Mesenchymal stem cell (in vitro differentiated cells and primary cell): ENCODE measurements at regions not wholly inside any gene's neighbourhood (a gene's known extent, or its start where the extent isn't known, plus 50 kb on each side); places are given as distances from the start of the nearest gene placed in this dataset.

Experiments
- DNase-seq: peaks from one replicate; pipeline ENCODE4 v3.0.0-alpha.2; 2013
- H2AFZ ChIP-seq: one replicate; pipeline ENCODE4 v1.6.1; 2013; ENCODE audit warnings: low read depth, mild to moderate bottlenecking, control low read depth, inconsistent platforms, low read length, moderate library complexity
- H2AK5ac ChIP-seq: 2 replicates; pipeline ENCODE4 v1.6.1; 2013; ENCODE audit warnings: low read length, moderate library complexity, mild to moderate bottlenecking, inconsistent platforms; ENCODE audit not compliant: severe bottlenecking
- H2BK120ac ChIP-seq: one replicate; pipeline ENCODE4 v1.6.1; 2013; ENCODE audit warnings: low read depth, mild to moderate bottlenecking, inconsistent platforms, low read length, moderate library complexity
- H2BK12ac ChIP-seq, 2 experiments: one replicate each; pipeline ENCODE4 v1.6.1; 2013; ENCODE audit warnings: inconsistent platforms in 2 of 2, low read length in 2 of 2, mild to moderate bottlenecking in 2 of 2, moderate library complexity in 2 of 2, control low read depth in 1 of 2
- H2BK15ac ChIP-seq: one replicate; pipeline ENCODE4 v1.6.1; 2013; ENCODE audit warnings: mild to moderate bottlenecking, low read depth, inconsistent platforms; ENCODE audit not compliant: poor library complexity, severe bottlenecking
- H2BK5ac ChIP-seq: 2 replicates; pipeline ENCODE4 v1.6.1; 2013; ENCODE audit warnings: low read depth, mild to moderate bottlenecking, low read length, control low read depth, inconsistent platforms; ENCODE audit not compliant: poor library complexity, severe bottlenecking
- H3K14ac ChIP-seq, 2 experiments: one replicate each; pipeline ENCODE4 v1.6.1; 2013; ENCODE audit warnings: inconsistent platforms in 2 of 2, low read length in 2 of 2, control low read depth in 1 of 2, mild to moderate bottlenecking in 1 of 2, moderate library complexity in 1 of 2
- H3K18ac ChIP-seq, 2 experiments: one replicate each; pipeline ENCODE4 v1.6.1; 2013; ENCODE audit warnings: inconsistent platforms in 2 of 2, low read length in 2 of 2, control low read depth in 1 of 2, low read depth in 1 of 2, mild to moderate bottlenecking in 1 of 2
- H3K23ac ChIP-seq, 2 experiments: one replicate each; pipeline ENCODE4 v1.6.1; 2013; ENCODE audit warnings: inconsistent platforms in 2 of 2, low read length in 2 of 2, mild to moderate bottlenecking in 2 of 2, moderate library complexity in 2 of 2, control low read depth in 1 of 2
- H3K27ac ChIP-seq: 2 replicates; pipeline ENCODE4 v1.5.1; 2013; ENCODE audit warnings: mild to moderate bottlenecking, moderate library complexity, low read length, control low read depth, inconsistent platforms; ENCODE audit not compliant: poor library complexity, severe bottlenecking
- H3K27me3 ChIP-seq, 2 experiments: 2 replicates each; pipeline versions ENCODE4 v1.6.1 to v1.7.0; 2013; ENCODE audit warnings: low read length in 2 of 2, mild to moderate bottlenecking in 2 of 2, moderate library complexity in 2 of 2, control low read depth in 1 of 2, inconsistent platforms in 1 of 2; ENCODE audit not compliant: control insufficient read depth in 1 of 2, insufficient read depth in 1 of 2
- H3K36me3 ChIP-seq, 2 experiments: 2 replicates each; pipeline versions ENCODE4 v1.6.1 to v1.7.0; 2013; ENCODE audit warnings: low read length in 2 of 2, control low read depth in 1 of 2, inconsistent platforms in 1 of 2, low read depth in 1 of 2, mild to moderate bottlenecking in 1 of 2; ENCODE audit not compliant: insufficient read depth in 2 of 2, control insufficient read depth in 1 of 2
- H3K4ac ChIP-seq, 2 experiments: one replicate each; pipeline ENCODE4 v1.6.1; 2013; ENCODE audit warnings: inconsistent platforms in 2 of 2, low read length in 2 of 2, mild to moderate bottlenecking in 2 of 2, moderate library complexity in 2 of 2, control low read depth in 1 of 2, low read depth in 1 of 2
- H3K4me1 ChIP-seq: 2 replicates; pipeline ENCODE4 v1.6.1; 2013; ENCODE audit warnings: low read depth, low read length, control low read depth; ENCODE audit not compliant: control insufficient read depth, insufficient read depth
- H3K4me2 ChIP-seq: 2 replicates; pipeline ENCODE4 v1.6.1; 2013; ENCODE audit warnings: low read length, mild to moderate bottlenecking, inconsistent platforms; ENCODE audit not compliant: poor library complexity, severe bottlenecking
- H3K4me3 ChIP-seq, 2 experiments: 2 replicates each; pipeline versions ENCODE4 v1.5.1 to v1.7.0; 2013; ENCODE audit warnings: low read length in 2 of 2, mild to moderate bottlenecking in 2 of 2, control low read depth in 1 of 2, low read depth in 1 of 2; ENCODE audit not compliant: insufficient read depth in 1 of 2
- H3K79me1 ChIP-seq: replicated peaks from 2 replicates; pipeline ENCODE4 v1.6.1; 2013; ENCODE audit warnings: mild to moderate bottlenecking, control low read depth, low read length, inconsistent platforms; ENCODE audit not compliant: poor library complexity, severe bottlenecking
- H3K9ac ChIP-seq: 2 replicates; pipeline ENCODE4 v1.7.0; 2013; ENCODE audit warnings: mild to moderate bottlenecking, low read length, moderate library complexity
- H3K9me3 ChIP-seq: 2 replicates; pipeline ENCODE4 v1.7.0; 2013; ENCODE audit warnings: mild to moderate bottlenecking, low read length; ENCODE audit not compliant: control insufficient read depth
- H4K8ac ChIP-seq: one replicate; pipeline ENCODE4 v1.6.1; 2013; ENCODE audit warnings: inconsistent platforms, mild to moderate bottlenecking, low read length, moderate library complexity
- H4K91ac ChIP-seq: one replicate; pipeline ENCODE4 v1.6.1; 2013; ENCODE audit warnings: mild to moderate bottlenecking, low read length, inconsistent platforms
- WGBS: methylation state at CpG from one replicate; pipeline ENCODE4 v1.1.7; 2013; ENCODE audit warnings: mixed read lengths; 5-methylcytosine and 5-hydroxymethylcytosine counted together

DNA sequence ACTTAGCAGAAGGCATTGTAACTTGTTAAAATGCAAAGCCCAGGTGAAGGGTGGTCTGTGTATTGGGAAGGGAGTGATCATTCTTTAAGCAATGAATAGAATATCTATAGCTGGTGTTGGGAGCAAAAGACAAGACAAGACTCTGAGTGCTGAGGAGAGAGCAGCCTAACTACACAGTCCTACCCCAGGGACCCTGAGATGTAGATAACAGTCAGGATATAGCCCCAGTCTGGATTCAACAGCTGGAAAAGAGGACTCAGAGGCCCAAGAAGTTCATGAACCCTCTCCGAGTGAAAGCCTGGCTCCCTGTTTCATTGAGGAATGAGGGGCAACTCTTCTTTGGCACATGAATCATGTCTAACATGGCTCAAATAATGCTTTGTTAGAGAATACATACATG is 310.7 kb upstream of the SLC14A2 start:
- Histone ChIP-seq H2AK5ac (no peak overlapping the region), H3K79me1 (no peaks in the 10 kb centered on the region), H2BK120ac (no peak overlapping the region), H3K23ac (no peak overlapping the region), H3K4me1 (no peaks in the 10 kb centered on the region), H3K18ac (no peak overlapping the region), H3K9ac (no peak overlapping the region), H3K36me3 (no peaks in the 10 kb centered on the region), H3K4me2 (no peak overlapping the region), H2BK5ac (no peak overlapping the region), H2AFZ (no peak overlapping the region), H2BK12ac (no peak overlapping the region), H3K27ac (no peak overlapping the region), H4K91ac (no peak overlapping the region), H2BK15ac (no peak overlapping the region), H4K8ac (no peak overlapping the region), H3K4me3 (no peak overlapping the region), H3K27me3 (peaks cover 4 to 11% of the 10 kb centered on the region in 2 experiments), H3K9me3 (no peaks in the 10 kb centered on the region), H3K4ac (no peak overlapping the region), H3K14ac (no peak overlapping the region)
- no peak for DNase-seq
- 79% methylated on average over 1 of the region's 1 CpG for WGBS

DNA sequence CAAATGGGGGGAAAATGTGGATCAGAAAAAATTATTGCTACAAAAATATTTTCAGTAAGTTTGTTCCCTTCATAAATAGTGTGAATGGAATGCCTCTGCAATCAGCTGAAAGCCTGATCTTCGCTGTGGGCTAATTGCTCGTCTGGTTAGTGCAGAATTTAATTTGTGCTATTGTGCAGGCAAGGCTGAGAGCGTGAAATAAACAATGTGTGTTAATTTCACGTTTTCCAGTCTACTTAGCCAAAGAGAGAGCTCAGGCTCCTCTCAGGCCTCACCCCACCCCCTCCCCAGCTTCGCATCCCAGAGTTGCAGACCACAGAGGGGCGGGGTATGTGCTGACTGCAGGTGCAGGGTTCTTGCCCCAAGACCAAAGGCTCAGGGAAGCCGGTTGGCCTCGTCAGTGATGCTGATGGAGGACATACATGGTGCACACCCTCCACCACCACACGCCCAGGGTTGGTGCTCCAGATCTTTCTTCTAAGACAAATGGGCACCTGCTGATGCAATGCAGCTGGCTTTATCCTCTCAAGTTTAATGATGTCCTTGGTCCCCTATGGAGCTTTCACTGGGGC is 302.6 kb upstream of the SLC14A2 start:
- 81% methylated on average over 9 of the region's 9 CpGs for WGBS
- Histone ChIP-seq H4K91ac (no peak overlapping the region), H4K8ac (no peak overlapping the region), H3K9ac (no peak overlapping the region), H3K14ac (no peak overlapping the region), H2BK12ac (no peak overlapping the region), H2AK5ac (no peak overlapping the region), H3K4me1 (peaks cover 1% of the 10 kb centered on the region), H3K36me3 (no peaks in the 10 kb centered on the region), H2BK15ac (no peak overlapping the region), H3K18ac (no peak overlapping the region), H2BK120ac (no peak overlapping the region), H3K27ac (no peak overlapping the region), H3K4me3 (no peak overlapping the region), H2BK5ac (no peak overlapping the region), H3K4ac (no peak overlapping the region), H3K4me2 (no peak overlapping the region), H3K27me3 (peaks cover 24 to 43% of the 10 kb centered on the region in 2 experiments), H2AFZ (no peak overlapping the region), H3K9me3 (no peaks in the 10 kb centered on the region), H3K23ac (no peak overlapping the region), H3K79me1 (no peaks in the 10 kb centered on the region)
- no peak for DNase-seq

DNA sequence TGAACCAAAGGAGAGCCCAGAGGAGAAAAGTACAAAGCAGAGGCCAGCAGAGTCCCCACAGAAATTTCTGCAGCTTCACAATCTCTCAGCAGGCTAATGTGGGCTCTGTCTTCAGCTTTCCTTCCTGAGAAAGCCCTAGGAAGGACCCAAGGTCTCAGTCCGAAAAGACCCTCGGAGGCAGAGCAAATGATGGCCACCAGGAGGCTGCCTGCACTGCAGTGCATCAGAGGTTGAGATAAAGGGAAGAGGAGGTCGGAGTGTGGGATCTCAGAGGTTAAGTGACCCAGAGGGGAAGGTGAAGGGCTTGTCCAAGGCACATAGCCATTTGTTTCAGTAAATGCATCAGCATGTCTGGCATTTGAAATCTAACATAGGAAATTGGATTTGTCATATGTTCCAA is 299.1 kb upstream of the SLC14A2 start:
- H3K36me3 ChIP-seq, result no peaks in the 10 kb centered on the region
- H3K4ac ChIP-seq, result no peak overlapping the region
- H2BK5ac ChIP-seq, result no peak overlapping the region
- H3K27ac ChIP-seq, result no peak overlapping the region
- no peak for DNase-seq
- H3K79me1 ChIP-seq, result no peaks in the 10 kb centered on the region
- no peak overlapping the region for H3K4me3 ChIP-seq
- no peak overlapping the region for H2BK12ac ChIP-seq
- H3K14ac ChIP-seq, result no peak overlapping the region
- no peak overlapping the region for H2BK120ac ChIP-seq
- H3K27me3 ChIP-seq, result peaks cover 29 to 42% of the 10 kb centered on the region in 2 experiments
- no peak overlapping the region for H4K91ac ChIP-seq
- H2AFZ ChIP-seq, result no peak overlapping the region
- no peak overlapping the region for H3K4me2 ChIP-seq
- H3K9me3 ChIP-seq, result no peaks in the 10 kb centered on the region
- no peak overlapping the region for H2AK5ac ChIP-seq
- no peak overlapping the region for H4K8ac ChIP-seq
- no peak overlapping the region for H3K9ac ChIP-seq
- H3K23ac ChIP-seq, result no peak overlapping the region
- no peak overlapping the region for H2BK15ac ChIP-seq
- WGBS, result 57% methylated on average over 3 of the region's 3 CpGs
- H3K18ac ChIP-seq, result no peak overlapping the region
- peaks cover 1% of the 10 kb centered on the region for H3K4me1 ChIP-seq

DNA sequence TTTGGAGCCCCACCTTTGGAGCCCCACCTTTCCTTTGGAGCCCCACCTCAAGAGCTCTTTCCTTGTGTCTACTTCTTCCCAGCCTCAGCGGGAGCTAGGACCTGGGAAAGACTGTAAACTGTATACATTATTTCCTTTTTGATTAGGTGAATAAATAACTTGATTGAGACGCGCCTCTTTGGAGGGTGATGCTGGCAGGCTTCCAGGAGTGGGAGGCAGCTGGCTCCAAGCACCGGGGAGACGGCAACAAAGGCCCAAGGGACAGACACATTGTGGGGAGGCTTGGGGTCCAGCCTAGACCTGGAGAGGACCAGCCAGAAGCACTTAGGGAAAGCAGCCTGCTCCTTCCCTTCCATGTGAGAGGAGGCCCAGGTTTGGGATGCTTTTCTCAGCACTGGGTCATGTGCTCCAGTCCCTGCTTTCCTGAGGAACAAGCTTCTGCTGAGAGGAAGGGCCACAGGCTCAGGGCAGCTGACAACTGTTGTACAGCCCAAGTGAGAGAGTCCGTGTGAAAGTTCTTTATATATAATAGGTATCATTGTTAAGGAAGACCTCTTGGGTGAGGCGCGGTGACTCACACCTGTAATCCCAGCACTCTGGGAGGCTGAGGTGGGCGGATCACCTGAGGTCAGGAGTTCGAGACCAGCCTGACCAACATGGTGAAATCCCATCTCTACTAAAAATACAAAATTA is 297.2 kb upstream of the SLC14A2 start:
- no peak for DNase-seq

More for the DNA sequence above, 297.2 kb upstream of the SLC14A2 start:
- H4K8ac ChIP-seq, result no peak overlapping the region
- H3K4ac ChIP-seq, result no peak overlapping the region
- H4K91ac ChIP-seq, result no peak overlapping the region
- no peak overlapping the region for H2BK5ac ChIP-seq
- no peak overlapping the region for H2AK5ac ChIP-seq
- WGBS, result 97% methylated on average over 6 of the region's 10 CpGs
- H3K18ac ChIP-seq, result no peak overlapping the region
- H3K23ac ChIP-seq, result no peak overlapping the region
- H3K36me3 ChIP-seq, result no peaks in the 10 kb centered on the region
- H3K27ac ChIP-seq, result no peak overlapping the region
- H2BK12ac ChIP-seq, result no peak overlapping the region
- H3K9me3 ChIP-seq, result no peaks in the 10 kb centered on the region
- peaks cover 34 to 42% of the 10 kb centered on the region in 2 experiments for H3K27me3 ChIP-seq
- H2BK120ac ChIP-seq, result no peak overlapping the region
- H3K9ac ChIP-seq, result no peak overlapping the region
- no peak overlapping the region for H3K14ac ChIP-seq
- H2BK15ac ChIP-seq, result no peak overlapping the region
- peak overlapping the region in 1 of 2 experiments; percentile 19 for H3K4me3 ChIP-seq
- no peak overlapping the region for H3K4me2 ChIP-seq
- no peaks in the 10 kb centered on the region for H3K79me1 ChIP-seq
- peaks cover 1% of the 10 kb centered on the region for H3K4me1 ChIP-seq
- no peak overlapping the region for H2AFZ ChIP-seq
